NCI-H345 treated with DMSO at 0.1 percent for 48 hours (cell line): ENCODE measurements at regions not wholly inside any gene's neighbourhood (a gene's known extent, or its start where the extent isn't known, plus 50 kb on each side); places are given as distances from the start of the nearest gene placed in this dataset.
"Not testable (repeated sequence)": the region's sequence is repeated elsewhere in the genome, so short reads cannot be mapped to it uniquely, and the experiment has no call there.

ENCODE experiments used
- DNase-seq: peaks from one replicate; lab custom pipeline; 2025; ENCODE audit not compliant: unreplicated experiment; lab: John Stamatoyannopoulos, UW

- no peak for DNase-seq
Observed at GRCh38 chr16:13621639-13622038, 298.3 kb upstream of the ERCC4 start.

GRCh38 chr16:13628156-13628555 lies 291.8 kb upstream of the ERCC4 start:
- no peak for DNase-seq

GRCh38 chr16:13629704-13630103 lies 290.2 kb upstream of the ERCC4 start:
- DNase-seq: no peak

GRCh38 chr16:13630374-13630773 lies 289.6 kb upstream of the ERCC4 start:
- no peak for DNase-seq

- DNase-seq: no peak
Observed at GRCh38 chr16:13631213-13631767, 288.7 kb upstream of the ERCC4 start.

- DNase-seq: no peak
Observed at GRCh38 chr16:13631916-13632315, 288.0 kb upstream of the ERCC4 start.

GRCh38 chr16:13632504-13632903 lies 287.4 kb upstream of the ERCC4 start:
- not testable (repeated sequence) for DNase-seq

GRCh38 chr16:13633391-13633861 lies 286.5 kb upstream of the ERCC4 start:
- DNase-seq: no peak

- no peak for DNase-seq
Observed at GRCh38 chr16:13634253-13634652, 285.7 kb upstream of the ERCC4 start.

- no peak for DNase-seq
Observed at GRCh38 chr16:13634959-13635358, 285.0 kb upstream of the ERCC4 start.

GRCh38 chr16:13638218-13638617 lies 281.7 kb upstream of the ERCC4 start:
- no peak for DNase-seq

- DNase-seq: no peak
Observed at GRCh38 chr16:13643412-13643811, 276.5 kb upstream of the ERCC4 start.

GRCh38 chr16:13645601-13646245 lies 274.2 kb upstream of the ERCC4 start:
- DNase-seq: no peak

- DNase-seq: no peak
Observed at GRCh38 chr16:13660807-13661206, 259.1 kb upstream of the ERCC4 start.

GRCh38 chr16:13665876-13666275 lies 254.1 kb upstream of the ERCC4 start:
- no peak for DNase-seq

GRCh38 chr16:13672196-13672595 lies 247.8 kb upstream of the ERCC4 start:
- no peak for DNase-seq

- DNase-seq: no peak
Observed at GRCh38 chr16:13680021-13680889, 239.7 kb upstream of the ERCC4 start.

- DNase-seq: no peak
Observed at GRCh38 chr16:13684819-13685563, 235.0 kb upstream of the ERCC4 start.

- no peak for DNase-seq
Observed at GRCh38 chr16:13696017-13696416, 223.9 kb upstream of the ERCC4 start.

- no peak for DNase-seq
Observed at GRCh38 chr16:13697013-13697412, 222.9 kb upstream of the ERCC4 start.

- no peak for DNase-seq
Observed at GRCh38 chr16:13697568-13697967, 222.4 kb upstream of the ERCC4 start.
